ENCODE measurements at regions not wholly inside any gene's neighbourhood (a gene's known extent, or its start where the extent isn't known, plus 50 kb on each side); places are given as distances from the start of the nearest gene placed in this dataset.

DNA sequence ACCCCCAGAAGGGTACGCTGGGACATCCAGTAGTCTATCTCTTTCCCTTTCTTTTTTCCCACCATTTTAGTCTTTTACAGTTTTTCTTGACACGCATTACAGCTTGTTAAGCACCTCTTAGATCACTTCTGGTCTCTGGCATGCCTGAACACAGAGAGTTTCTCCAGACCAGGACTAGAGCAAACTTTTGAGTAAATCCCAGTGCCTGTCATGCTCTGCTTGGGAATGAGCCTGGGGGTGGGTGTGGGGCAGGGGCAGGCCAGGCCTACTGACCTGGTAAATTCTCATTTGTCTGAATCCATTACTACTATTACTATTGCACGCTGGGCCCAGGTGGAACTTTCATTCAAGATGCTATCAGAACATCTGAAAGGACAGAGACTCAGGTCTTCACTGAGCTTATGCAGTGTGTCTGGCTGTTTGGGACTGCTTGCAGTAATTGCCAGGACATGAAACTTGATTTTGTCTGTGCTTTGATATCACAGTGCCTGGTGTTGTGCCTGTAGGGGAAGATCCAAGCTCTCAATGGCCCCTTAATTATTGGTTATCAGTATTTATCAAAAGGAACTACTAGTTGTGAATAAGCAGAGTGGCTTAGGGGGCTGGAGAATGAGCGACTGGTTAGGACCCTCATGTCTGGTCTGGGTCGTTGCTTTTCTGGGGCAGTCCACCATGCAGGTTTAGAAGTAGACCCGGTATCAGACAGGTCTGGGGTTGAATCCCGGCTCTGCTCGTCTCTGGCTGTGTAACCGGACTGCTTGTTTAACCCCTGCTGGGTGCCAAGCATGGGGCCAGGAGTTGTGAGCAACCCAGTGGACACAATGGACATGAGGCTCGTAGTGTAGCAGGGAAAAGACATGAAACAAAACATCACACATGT, 196.1 kb upstream of the TLE3 start:
- no peaks in the 10 kb centered on the region for H3K36me3 ChIP-seq
- H3K4me1 ChIP-seq: peaks cover 0 to 23% (median 9%) of the 10 kb centered on the region in 12 donors
- no peak for TF ChIP-seq POLR2A (IDR thresholded peaks at IDR 0.05)
- no peak for TF ChIP-seq CTCF (IDR thresholded peaks at IDR 0.05)
- H3K27ac ChIP-seq: no peak overlapping the region
- intact Hi-C loops (cut with DNase I): no loop called here
- H3K9me3 ChIP-seq: no peaks in the 10 kb centered on the region
- no peak overlapping the region for H3K4me3 ChIP-seq
- DNase-seq: no peak
- H3K27me3 ChIP-seq: no peaks in the 10 kb centered on the region
- ATAC-seq: no peak
- WGBS, 4 donors: 93 to 95% (median 94%) methylated on average over 10 of the region's 10 CpGs

DNA sequence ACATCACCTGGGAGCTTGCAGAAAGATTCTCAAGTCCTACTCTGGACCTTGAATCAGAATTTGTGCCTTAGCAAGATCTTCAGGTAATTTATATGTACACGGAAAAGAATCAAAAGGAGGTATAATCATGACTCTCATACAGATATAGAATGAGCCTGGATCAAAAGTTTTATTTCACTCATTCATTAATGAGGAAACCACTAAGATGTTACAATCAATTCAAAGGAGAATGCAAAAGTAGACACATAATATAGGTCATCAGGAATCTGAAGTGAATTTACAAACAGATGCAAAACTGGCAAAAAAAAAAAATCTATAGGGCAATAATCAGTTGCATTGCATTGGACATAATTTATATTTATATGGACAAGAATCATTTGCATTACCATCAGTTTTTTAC, 195.4 kb upstream of the TLE3 start:
- no peak for TF ChIP-seq POLR2A (IDR thresholded peaks at IDR 0.05)
- H3K9me3 ChIP-seq: no peaks in the 10 kb centered on the region
- DNase-seq (no peak), ATAC-seq (no peak)
- H3K4me1 ChIP-seq: peaks cover 0 to 23% (median 9%) of the 10 kb centered on the region in 12 donors
- H3K4me3 ChIP-seq: no peak overlapping the region
- H3K27ac ChIP-seq: no peak overlapping the region
- intact Hi-C loops (cut with DNase I): no loop called here
- H3K36me3 ChIP-seq: no peaks in the 10 kb centered on the region
- no peaks in the 10 kb centered on the region for H3K27me3 ChIP-seq
- 92 to 100% (median 97%) methylated on average over 1 of the region's 1 CpG for WGBS, 4 donors

DNA sequence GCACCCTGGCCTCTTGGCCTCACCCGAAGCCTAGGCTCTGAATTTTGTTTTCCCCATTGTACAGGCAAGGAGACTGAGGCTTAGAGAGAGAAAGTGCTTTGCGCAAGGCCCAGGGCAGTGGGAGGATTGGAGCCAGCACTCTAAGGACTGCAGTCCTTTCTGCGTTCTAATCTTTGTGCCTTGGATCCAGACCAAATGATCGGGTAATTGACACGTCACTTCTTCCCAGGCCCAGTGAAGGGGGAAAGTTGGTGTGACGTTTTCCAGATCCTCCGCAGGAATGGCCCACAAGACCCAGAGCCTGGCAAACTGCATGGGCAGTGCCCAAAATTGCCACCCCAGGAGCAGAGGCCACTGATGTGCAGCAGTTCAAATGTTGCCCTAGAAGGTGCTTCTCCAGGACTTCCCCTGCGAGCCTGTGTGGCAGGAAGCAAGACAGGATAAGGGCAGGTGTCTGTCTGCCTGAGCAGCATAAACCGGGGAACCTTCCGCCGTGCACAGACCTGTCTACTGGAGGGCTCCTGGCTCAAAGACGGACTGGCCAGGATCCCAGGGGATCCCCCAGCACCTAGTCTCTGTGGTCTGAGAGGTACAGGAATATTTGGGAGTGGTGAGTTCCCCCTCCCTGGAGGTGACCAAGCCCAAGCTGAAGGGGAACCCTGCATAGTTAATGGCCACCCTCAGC, 194.5 kb upstream of the TLE3 start:
- intact Hi-C loops (cut with DNase I): no loop called here
- ATAC-seq: peak in 2 of 4 donors; percentile 63 to 64

More for the DNA sequence above, 194.5 kb upstream of the TLE3 start:
- Histone ChIP-seq H3K4me1 (peaks cover 0 to 23% (median 9%) of the 10 kb centered on the region in 12 donors), H3K27me3 (no peaks in the 10 kb centered on the region), H3K9me3 (no peaks in the 10 kb centered on the region), H3K27ac (no peak overlapping the region), H3K36me3 (no peaks in the 10 kb centered on the region), H3K4me3 (no peak overlapping the region)
- TF ChIP-seq CTCF (IDR thresholded peaks at IDR 0.05) (no peak), POLR2A (IDR thresholded peaks at IDR 0.05) (no peak)
- no peak for DNase-seq
- WGBS, 4 donors: 61 to 71% (median 70%) methylated on average over 11 to 12 of the region's 12 CpGs

Data from heart left ventricle (tissue), 16 donors.